Astrocyte of the cerebellum (primary cell): ENCODE measurements at regions not wholly inside any gene's neighbourhood (a gene's known extent, or its start where the extent isn't known, plus 50 kb on each side); places are given as distances from the start of the nearest gene placed in this dataset.

ENCODE experiments used
- DNase-seq: peaks from one replicate; pipeline ENCODE4 v3.0.0-alpha.2; 2011; ENCODE audit warnings: low read depth
- H3K4me3 ChIP-seq: 2 replicates; pipeline ENCODE4 v1.5.1; 2011; ENCODE audit warnings: mild to moderate bottlenecking, low read depth, low read length, moderate library complexity
- in situ Hi-C: cut with HindIII; loops from 2 replicates; pipeline ENCODE4 v1.10.0; 2017; ENCODE audit warnings: low sequenced_read_pairs
- TF ChIP-seq, protein P1 (sequence below): IDR thresholded peaks from 2 replicates; pipeline ENCODE4 v1.5.1; 2012; ENCODE audit warnings: low read length, low read depth, moderate library complexity, mild to moderate bottlenecking; ENCODE audit errors: missing control alignments

DNA sequence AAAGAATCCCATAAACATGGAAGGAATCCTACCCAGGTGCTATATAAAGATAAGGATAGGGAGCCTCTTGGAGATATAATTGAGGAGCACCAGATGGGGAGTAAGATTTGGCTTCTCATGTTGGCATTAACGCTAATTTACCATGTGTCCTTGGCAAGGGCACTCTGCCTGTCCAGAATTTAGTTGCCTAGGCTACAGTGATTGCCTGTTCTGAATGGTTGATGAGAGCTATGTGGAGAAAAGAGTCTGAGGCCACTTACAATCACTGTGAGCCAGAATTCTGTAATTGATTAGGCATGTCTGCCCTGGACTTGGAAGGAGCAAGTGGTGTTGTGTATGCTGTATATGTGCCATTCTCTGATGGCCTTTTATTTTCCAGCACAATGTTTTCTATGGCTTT, 1101.2 kb upstream of the RBFOX1 start:
- no peak for DNase-seq
- in situ Hi-C loops: no loop called here
- H3K4me3 ChIP-seq: no peak overlapping the region
- TF ChIP-seq, protein P1, sequence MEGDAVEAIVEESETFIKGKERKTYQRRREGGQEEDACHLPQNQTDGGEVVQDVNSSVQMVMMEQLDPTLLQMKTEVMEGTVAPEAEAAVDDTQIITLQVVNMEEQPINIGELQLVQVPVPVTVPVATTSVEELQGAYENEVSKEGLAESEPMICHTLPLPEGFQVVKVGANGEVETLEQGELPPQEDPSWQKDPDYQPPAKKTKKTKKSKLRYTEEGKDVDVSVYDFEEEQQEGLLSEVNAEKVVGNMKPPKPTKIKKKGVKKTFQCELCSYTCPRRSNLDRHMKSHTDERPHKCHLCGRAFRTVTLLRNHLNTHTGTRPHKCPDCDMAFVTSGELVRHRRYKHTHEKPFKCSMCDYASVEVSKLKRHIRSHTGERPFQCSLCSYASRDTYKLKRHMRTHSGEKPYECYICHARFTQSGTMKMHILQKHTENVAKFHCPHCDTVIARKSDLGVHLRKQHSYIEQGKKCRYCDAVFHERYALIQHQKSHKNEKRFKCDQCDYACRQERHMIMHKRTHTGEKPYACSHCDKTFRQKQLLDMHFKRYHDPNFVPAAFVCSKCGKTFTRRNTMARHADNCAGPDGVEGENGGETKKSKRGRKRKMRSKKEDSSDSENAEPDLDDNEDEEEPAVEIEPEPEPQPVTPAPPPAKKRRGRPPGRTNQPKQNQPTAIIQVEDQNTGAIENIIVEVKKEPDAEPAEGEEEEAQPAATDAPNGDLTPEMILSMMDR: no peak

DNA sequence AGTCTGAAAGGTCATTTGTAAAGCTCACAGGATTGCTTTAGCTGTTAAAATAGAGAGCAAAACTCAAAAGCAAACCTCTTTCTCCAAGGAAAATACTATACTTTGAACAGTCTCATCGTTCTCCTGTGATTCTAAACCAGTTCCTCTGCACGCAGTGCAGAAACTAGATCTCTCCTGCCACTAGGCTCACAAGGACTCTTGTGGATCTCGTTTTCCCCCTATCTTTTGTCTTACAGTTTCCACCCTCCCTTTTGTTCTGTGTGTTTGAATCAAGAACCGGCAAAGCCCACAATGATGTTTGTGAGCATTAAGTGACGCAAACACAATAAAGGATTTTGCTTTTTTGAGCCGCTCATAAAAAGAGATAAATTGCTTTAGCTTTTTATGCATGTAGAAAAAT, 1103.5 kb upstream of the RBFOX1 start:
- in situ Hi-C loops: no loop called here
- TF ChIP-seq, protein P1: no peak
- no peak for DNase-seq
- no peak overlapping the region for H3K4me3 ChIP-seq

DNA sequence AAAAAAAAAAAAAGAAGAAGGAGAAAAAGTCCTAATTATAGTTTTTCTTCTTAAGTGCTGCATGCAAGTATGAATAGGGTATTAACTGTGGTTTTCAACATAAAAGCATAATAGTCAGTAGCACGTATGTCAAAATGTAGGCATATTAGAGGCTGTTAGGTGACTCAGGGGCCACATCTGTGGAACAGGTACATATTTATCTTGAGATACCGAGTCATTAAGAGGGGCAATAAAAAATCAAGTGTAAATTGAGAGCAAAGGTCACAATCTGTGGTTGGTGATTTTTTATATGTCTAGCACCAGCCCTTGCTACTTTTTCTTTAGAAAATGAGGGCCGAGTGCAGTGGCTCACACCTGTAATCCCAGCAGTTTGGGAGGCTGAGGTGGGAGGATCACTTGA, 1113.8 kb upstream of the RBFOX1 start:
- no peak for DNase-seq
- in situ Hi-C loops: no loop called here
- TF ChIP-seq, protein P1: no peak
- no peak overlapping the region for H3K4me3 ChIP-seq

DNA sequence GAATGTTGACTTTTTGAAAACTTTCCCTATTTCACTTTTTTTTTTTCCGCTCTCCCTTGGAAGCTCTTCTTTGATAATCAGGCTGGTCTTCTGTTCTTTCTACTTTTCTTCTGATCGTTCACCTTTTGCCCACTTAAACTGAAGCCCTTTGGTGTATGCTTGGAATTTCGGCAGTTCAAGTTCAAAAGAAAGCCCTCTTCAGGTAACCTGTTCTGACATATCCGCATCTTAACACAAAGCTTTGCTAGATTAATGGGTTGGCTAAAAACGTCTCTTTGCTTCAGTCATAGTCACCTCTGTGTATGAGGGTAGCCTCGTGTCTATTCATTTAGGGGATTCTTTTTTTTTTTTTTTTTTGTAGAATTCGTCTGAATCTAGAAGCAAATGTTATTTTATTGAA, 1115.8 kb upstream of the RBFOX1 start:
- TF ChIP-seq, protein P1: no peak
- no peak overlapping the region for H3K4me3 ChIP-seq
- in situ Hi-C loops: no loop called here
- DNase-seq: no peak

DNA sequence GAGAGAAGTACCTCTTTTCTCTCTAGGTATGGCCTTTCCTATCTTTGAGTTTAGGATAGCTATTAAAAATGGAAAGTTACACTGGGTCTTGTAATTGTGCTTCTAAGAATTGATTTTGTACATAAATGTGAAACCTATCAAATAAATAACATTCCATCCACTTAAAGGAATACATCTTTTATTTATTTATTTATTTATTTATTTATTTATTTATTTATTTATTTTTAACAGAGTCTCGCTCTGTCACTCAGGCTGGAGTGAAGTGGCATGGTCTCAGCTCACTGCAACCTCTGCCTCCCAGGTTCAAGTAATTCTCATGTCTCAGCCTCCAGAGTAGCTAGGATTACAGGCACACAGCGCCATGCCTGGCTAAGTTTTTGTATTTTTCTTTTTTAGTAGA, 1114.0 kb upstream of the EEF2KMT start:
- in situ Hi-C loops: no loop called here
- DNase-seq: no peak
- no peak overlapping the region for H3K4me3 ChIP-seq
- TF ChIP-seq, protein P1: no peak

DNA sequence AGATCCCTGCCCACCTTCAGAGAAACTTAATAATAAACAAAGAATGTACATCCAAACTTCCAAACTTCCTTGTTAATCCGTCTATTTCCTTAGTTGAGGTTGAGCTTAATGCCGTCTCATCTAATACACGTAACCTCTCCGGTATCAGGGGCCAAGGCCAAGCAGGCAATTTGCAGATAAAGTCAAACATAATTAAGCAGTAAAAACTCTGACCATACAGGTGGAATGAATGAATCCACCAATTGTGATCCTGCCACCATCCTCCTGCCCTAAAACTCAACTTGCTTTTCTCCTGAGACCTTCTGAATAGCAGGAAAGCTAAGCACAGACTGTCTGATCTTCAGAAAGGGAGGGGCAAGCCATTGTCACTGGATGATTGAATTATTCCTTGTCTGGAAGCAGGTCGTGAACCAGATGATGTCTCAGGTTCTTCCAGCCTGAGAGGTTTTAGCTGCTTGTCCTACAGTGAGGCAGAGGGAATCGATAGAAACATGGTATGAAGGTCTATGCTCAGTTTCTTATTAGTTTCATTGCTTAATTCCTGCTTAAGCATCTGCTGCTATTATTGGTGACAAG, 1111.8 kb upstream of the EEF2KMT start:
- TF ChIP-seq, protein P1: no peak
- in situ Hi-C loops: no loop called here
- no peak for DNase-seq
- H3K4me3 ChIP-seq: no peak overlapping the region

DNA sequence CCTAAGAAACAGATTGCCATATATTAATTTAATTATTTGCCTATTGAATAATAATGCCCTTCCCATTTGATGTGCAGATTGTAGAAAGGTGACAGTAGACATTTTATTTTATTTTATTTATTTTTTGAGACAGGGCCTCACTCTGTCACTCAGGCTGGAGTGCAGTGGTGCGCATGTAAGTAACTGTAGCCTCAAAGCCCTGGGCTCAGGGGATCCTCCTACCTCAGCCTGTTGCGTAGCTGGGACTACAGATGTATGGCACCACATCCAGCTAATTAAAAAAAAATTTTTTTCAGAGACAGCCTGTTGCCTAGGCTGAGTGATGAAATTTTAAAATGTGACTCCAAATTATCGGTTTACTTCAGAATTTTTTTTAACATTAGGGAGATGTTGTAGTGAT, 1110.0 kb upstream of the EEF2KMT start:
- H3K4me3 ChIP-seq: no peak overlapping the region
- DNase-seq: no peak
- TF ChIP-seq, protein P1: no peak
- in situ Hi-C loops: no loop called here
